GM12873 (cell line): ENCODE measurements at regions not wholly inside any gene's neighbourhood (a gene's known extent, or its start where the extent isn't known, plus 50 kb on each side); places are given as distances from the start of the nearest gene placed in this dataset.

ENCODE experiments used
- TF ChIP-seq, protein P1 (sequence below): IDR thresholded peaks from 2 replicates; pipeline ENCODE4 v1.5.1; 2012; ENCODE audit warnings: low read depth, mild to moderate bottlenecking, moderate library complexity, low read length, control low read depth; ENCODE audit not compliant: insufficient read depth; ENCODE audit errors: missing control alignments

DNA sequence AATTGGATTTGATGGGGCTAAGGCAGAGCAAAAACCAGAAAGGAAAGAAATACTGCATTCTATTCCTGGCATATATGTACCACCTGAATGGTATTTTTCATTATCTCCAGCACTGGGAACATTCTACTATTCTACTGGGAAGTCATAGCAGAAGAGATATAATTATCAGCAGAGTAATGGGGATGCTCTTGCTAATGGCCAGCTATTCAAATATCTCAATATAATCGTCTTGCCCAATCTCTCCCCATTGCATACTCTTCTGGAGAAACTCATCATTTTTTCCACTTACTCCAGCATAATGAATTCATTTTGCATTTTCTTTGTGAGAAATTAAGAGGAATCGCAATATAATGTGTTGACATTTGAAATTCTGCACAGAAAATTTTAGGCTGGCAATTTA is 1794.7 kb upstream of the PIK3C3 start:
- TF ChIP-seq, protein P1, sequence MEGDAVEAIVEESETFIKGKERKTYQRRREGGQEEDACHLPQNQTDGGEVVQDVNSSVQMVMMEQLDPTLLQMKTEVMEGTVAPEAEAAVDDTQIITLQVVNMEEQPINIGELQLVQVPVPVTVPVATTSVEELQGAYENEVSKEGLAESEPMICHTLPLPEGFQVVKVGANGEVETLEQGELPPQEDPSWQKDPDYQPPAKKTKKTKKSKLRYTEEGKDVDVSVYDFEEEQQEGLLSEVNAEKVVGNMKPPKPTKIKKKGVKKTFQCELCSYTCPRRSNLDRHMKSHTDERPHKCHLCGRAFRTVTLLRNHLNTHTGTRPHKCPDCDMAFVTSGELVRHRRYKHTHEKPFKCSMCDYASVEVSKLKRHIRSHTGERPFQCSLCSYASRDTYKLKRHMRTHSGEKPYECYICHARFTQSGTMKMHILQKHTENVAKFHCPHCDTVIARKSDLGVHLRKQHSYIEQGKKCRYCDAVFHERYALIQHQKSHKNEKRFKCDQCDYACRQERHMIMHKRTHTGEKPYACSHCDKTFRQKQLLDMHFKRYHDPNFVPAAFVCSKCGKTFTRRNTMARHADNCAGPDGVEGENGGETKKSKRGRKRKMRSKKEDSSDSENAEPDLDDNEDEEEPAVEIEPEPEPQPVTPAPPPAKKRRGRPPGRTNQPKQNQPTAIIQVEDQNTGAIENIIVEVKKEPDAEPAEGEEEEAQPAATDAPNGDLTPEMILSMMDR = no peak

DNA sequence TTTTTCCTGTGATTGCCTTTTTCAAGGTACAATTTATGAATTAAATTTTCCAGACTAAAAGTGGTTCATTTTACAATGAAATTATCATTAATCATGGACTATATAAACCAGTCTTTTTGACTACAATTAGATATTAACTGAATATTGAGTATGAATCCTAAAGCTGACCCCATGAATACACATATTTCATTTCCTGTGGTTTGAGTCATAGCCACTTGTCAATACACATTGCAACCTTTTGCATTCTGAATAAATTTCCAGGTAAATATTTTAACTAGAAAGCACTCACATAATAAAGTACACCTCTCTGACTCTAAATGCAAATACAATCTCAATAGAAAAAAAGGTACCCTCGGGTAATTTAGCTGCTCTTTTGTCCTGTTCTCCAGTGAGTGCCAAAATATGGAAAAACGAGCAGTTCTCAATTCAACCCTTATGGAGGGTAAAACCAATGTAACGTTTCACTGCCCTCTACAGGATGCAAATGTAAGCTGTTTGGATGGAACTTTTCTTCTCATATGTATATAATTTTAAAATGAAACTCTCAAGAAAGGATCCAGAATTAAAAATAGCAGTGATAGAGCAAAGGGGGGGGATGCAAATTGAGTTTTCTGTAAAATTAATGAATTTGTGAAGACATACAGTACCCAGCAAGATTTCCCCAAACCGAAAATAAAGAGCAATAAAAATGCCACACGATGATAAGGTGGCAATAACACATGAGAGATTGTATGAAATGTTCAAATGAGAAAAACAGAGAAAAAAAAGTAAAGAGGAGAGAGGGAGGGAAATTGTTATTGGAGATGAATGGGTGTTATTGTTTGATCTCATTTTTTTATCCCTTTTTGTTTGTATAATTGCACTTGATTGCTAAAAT is 1795.7 kb upstream of the PIK3C3 start:
- TF ChIP-seq, protein P1 = peak; percentile 29

DNA sequence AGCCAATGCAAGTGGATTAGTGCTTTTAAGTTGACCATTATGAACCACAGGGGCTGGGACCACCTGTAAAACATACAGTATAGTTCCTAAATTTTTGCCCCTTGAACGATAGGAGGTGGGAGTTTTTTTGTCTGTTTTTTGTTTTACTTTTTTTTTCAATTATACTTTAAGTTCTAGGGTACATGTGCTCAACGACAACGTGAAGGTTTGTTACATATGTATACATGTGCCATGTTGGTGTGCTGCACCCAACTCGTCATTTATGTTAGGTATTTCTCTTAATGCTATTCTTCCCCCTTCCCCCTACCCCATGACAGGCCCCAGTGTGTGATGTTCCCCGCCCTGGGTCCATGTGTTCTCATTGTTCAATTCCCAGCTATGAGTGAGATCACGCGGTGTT is 1797.9 kb upstream of the PIK3C3 start:
- TF ChIP-seq, protein P1 = no peak

DNA sequence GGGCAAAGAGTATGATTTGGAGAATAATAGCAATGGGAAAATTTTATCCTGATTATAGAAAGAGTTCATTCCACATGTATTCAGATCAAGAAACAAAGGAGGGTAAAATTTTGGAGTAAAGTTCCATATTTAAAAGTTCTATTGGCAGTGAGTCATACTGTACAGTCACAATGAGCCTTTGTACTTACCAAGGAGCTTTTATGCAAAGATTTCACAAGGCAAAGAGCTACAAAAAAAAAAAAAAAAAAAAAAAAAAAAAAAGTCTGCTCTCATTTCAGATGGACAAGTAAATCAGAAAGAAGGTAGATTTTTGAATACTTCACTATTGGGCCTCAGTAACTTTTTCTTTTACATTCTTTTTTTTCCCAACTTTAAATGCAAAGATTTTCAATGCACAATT is 1802.2 kb upstream of the PIK3C3 start:
- TF ChIP-seq, protein P1 = no peak

DNA sequence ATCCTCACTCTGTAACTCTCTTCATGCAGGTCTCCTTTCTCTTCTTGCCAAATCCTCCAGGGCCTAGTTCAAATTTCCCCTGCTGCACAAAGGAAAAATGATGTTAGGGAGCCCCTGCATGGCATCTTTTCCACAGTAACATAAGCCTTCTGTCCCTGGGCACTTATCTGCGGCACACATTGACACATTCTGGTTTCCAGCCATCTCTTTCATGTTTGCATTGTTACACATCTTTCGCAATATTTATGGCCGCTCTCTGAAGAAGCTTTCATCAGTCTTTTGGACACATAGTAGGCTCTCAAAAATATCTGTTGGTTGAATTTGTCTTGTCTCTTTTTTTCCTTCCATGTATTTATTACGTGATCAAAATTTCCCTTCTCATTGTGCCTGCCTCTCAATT is 1806.1 kb upstream of the PIK3C3 start:
- TF ChIP-seq, protein P1 = no peak

DNA sequence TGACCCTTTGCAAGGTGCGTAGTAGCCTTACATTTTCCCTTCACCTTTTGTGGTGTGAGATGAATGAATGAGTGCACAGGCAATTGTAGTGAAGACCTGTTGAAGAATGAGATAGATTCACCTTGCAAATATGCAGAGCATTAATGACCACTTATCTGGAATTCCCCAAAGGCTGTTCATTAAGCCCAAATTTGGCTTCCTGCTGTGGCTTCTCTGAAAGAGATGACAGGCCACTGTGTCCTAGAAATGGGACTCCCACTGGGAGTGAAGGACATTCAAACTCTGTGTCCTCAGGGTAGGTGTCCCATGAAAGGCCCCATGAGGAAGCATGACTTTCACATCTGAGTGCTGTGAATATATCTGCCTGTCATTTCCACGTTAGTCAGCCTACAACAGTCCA is 1821.8 kb upstream of the PIK3C3 start:
- TF ChIP-seq, protein P1 = no peak

DNA sequence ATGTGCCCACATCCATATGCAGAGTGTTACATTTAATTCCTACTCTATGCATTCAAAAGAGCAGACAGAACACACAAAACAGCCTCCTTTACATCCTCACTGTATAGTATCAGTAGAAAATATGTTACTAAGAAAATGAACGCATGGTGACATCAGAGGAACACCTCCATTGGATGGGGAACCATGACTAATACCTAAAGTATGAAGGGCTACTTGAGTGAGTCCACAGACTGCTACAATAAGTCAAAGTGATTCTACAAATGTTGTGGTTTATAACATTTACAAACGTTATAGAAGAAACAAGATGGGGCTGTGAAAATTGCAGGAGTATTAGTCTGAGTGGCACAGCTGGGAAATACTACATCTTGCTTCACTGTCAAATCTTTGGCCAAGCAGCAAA is 1830.9 kb upstream of the PIK3C3 start:
- TF ChIP-seq, protein P1 = no peak
